ENCODE measurements at regions not wholly inside any gene's neighbourhood (a gene's known extent, or its start where the extent isn't known, plus 50 kb on each side); places are given as distances from the start of the nearest gene placed in this dataset.
A peak's percentile ranks its signal among the peaks of the same experiment; 100 is the strongest.

DNA sequence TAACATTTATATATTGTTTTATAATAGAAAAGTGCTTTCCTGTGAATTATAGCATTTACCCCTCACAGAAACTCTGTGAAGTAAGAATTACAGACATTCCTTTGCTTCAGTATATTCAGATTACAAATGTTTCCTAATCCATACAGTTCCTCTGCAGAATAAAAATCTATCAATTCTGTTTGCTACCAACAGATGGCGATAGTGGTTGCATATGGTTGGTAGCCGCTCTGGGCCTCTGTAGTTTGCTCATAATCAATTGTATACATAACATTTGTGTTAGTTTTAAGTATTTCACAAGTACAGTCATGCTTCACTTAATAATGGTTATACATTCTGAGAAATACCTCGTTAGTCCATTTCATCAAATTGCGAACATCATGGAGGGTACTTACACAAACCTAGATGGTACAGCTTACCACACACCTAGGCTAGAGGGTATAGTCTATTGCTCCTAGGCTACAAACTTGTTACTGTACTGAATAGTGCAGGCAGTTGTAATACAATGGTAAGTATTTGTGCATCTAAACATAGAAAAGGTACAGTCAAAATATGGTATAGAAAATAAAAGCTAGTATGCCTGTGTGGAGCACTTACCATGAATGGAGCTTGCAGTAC is 94.4 kb upstream of the STEAP4 start:
- no peak overlapping the region for H3K4me3 Mint-ChIP-seq
- H3K9me3 Mint-ChIP-seq, result no peaks in the 10 kb centered on the region
- no peaks in the 10 kb centered on the region for H3K36me3 Mint-ChIP-seq
- DNase-seq (ENCODE audit: low spot score in 2 of 2) (no peak), ATAC-seq (ENCODE audit: low read depth) (no peak)
- no peak overlapping the region for H3K27ac Mint-ChIP-seq
- H3K4me1 Mint-ChIP-seq, result peaks cover 8% of the 10 kb centered on the region
- peaks cover 2% of the 10 kb centered on the region for H3K27me3 Mint-ChIP-seq

DNA sequence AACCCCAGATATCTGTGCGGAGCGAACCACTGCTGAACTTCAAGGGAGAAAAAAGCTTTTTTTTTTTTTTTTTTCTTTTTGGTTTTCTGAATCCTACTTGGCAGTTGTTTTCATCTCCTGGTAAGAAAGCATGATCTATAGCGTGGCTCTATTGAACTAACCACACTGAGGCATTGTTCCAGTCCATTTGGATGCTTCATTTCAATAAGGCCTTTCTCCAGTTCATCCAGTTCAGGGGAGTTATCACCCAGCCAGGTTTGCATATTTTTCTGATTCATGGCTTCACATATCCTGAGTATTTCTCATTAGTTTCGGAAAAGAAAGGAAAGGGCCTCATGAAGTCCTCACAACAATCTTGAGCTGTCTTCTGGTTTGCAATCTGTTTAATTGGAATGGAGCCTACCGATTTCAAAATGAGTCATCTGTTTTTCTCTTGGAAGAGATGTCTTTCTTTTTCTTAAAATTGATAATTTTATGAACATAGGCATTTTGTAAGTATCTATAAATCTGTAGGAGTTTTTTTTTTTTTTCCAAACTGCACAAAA is 93.1 kb upstream of the STEAP4 start:
- Mint-ChIP-seq H3K36me3 (no peaks in the 10 kb centered on the region), H3K4me3 (no peak overlapping the region), H3K9me3 (no peaks in the 10 kb centered on the region), H3K4me1 (peaks cover 11% of the 10 kb centered on the region), H3K27me3 (peaks cover 2% of the 10 kb centered on the region), H3K27ac (no peak overlapping the region)
- DNase-seq (ENCODE audit: low spot score in 2 of 2), result no peak
- no peak for ATAC-seq (ENCODE audit: low read depth)

DNA sequence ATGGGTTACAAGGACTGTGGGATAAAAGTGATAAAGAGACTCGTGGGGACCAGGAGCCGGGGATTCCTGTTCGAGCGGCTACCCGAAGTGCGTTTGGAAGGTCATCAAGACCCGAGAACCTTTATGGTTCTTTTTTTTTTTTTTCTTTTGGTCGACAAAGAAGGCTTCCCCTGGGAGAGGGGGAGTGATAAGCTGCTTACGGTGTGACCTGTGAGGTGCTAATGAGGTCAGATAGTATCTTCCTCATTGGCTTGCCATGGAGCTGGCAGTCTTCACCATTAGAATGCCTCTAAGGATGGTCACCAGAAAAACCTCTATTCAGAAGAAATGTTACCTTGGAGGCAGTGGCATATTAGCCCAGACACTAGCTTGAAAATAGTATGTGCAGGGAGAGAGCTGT is 92.3 kb upstream of the STEAP4 start:
- Mint-ChIP-seq H3K4me1 (peaks cover 11% of the 10 kb centered on the region), H3K27ac (no peak overlapping the region), H3K27me3 (peaks cover 2% of the 10 kb centered on the region), H3K9me3 (no peaks in the 10 kb centered on the region), H3K36me3 (no peaks in the 10 kb centered on the region), H3K4me3 (no peak overlapping the region)
- DNase-seq (ENCODE audit: low spot score in 2 of 2) (no peak), ATAC-seq (ENCODE audit: low read depth) (no peak)

DNA sequence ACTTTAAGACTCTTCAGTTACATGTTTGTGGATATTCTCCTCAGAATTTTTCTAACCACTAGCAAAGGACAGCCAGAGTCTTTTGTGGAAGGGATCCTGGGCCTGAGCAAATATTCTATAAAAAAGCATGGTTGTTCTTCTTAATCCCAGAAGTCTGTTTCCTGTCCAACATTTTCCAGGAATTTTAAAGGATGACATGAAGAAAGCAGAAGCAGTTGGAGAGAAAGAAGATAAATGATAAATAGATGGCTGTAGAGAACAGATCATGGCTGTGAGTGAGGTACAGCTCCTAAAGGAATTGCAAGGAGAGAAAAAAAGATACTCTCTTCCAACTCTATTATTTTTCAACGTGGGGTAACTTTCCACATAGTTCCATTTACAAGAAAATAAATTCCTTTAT is 91.8 kb upstream of the STEAP4 start:
- no peaks in the 10 kb centered on the region for H3K36me3 Mint-ChIP-seq
- H3K4me1 Mint-ChIP-seq, result peaks cover 11% of the 10 kb centered on the region
- peaks cover 2% of the 10 kb centered on the region for H3K27me3 Mint-ChIP-seq
- DNase-seq (ENCODE audit: low spot score in 2 of 2) (no peak), ATAC-seq (ENCODE audit: low read depth) (no peak)
- H3K27ac Mint-ChIP-seq, result no peak overlapping the region
- no peaks in the 10 kb centered on the region for H3K9me3 Mint-ChIP-seq
- H3K4me3 Mint-ChIP-seq, result no peak overlapping the region

DNA sequence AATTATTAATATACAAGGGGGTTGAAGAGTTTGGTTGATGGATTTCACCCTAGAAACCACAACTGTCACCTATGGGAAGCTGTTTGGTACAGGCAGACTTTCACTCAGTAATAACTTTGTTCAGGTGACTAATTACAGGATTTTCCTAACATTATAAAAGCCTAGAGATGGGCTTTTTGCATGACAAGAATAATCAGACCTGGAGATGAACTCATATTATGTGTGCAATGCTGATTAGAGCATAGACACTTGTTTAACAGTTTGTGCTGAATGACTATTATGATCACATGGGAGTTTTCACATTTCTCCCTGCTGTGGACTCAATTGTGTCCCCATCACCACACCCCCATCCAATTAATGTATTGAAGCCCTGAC is 90.2 kb upstream of the STEAP4 start:
- Mint-ChIP-seq H3K4me1 (peaks cover 11% of the 10 kb centered on the region), H3K27me3 (peaks cover 3% of the 10 kb centered on the region), H3K9me3 (no peaks in the 10 kb centered on the region), H3K36me3 (no peaks in the 10 kb centered on the region), H3K4me3 (no peak overlapping the region), H3K27ac (no peak overlapping the region)
- ATAC-seq (ENCODE audit: low read depth) (no peak), DNase-seq (ENCODE audit: low spot score in 2 of 2) (no peak)

DNA sequence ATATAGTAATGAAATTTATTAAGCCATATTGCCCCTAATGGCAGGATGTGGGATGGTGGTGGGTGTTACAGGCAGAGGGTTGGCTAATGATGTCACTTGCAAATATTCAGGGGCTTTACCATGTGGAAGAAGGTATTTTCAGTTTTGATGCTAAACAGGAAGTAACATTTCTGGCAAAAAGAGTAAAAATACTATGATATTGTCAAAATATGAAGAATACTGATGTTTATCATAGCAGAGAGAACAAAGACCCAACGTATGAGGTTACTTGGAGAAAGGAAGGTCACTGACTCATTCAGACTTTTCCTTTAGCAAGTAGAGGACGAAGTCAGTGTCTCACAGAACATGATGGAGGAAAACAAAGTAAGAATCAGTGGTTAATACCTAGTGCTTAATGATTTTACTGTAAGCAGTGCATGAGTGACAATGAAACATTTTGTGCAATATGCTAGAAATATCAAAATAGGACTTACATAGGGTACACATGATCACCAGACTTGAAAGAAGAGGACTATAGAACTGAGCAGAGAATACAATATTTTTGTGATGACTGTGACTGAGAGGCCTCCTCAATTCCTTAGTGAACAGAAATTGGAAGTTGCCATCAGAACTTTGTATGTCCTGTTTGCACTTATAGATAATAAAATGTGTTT is 89.7 kb upstream of the STEAP4 start:
- DNase-seq (ENCODE audit: low spot score in 2 of 2) (no peak), ATAC-seq (ENCODE audit: low read depth) (peak; percentile 60)
- H3K4me3 Mint-ChIP-seq, result no peak overlapping the region

DNA sequence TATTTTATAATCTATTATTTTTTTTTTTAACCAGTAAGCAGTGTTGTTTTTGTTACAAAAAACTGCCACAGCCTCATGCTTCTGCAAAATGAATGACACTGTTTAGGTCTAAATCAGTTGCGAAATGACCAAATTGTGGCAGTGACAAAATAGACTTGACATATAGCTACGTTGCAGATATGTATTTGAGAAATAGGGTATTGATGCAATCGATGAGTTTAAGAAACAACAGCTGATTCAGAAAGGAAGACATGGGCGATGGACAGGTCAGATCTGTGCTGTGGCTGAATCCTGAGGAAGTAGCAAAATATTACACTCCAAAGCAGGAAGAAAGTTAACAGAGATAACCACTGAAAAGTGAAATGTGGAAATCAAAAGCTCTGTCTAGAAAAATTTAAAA is 89.0 kb upstream of the STEAP4 start:
- no peak for DNase-seq (ENCODE audit: low spot score in 2 of 2)
- peaks cover 3% of the 10 kb centered on the region for H3K27me3 Mint-ChIP-seq
- no peak for ATAC-seq (ENCODE audit: low read depth)
- peak overlapping the region; percentile 84 for H3K27ac Mint-ChIP-seq
- H3K9me3 Mint-ChIP-seq, result no peaks in the 10 kb centered on the region
- H3K36me3 Mint-ChIP-seq, result no peaks in the 10 kb centered on the region
- H3K4me3 Mint-ChIP-seq, result no peak overlapping the region
- H3K4me1 Mint-ChIP-seq, result peaks cover 11% of the 10 kb centered on the region

More for the DNA sequence above, 89.7 kb upstream of the STEAP4 start:
- H3K27me3 Mint-ChIP-seq, result peaks cover 3% of the 10 kb centered on the region
- H3K27ac Mint-ChIP-seq, result peak overlapping the region; percentile 84
- peaks cover 11% of the 10 kb centered on the region for H3K4me1 Mint-ChIP-seq
- H3K36me3 Mint-ChIP-seq, result no peaks in the 10 kb centered on the region
- no peaks in the 10 kb centered on the region for H3K9me3 Mint-ChIP-seq

DNA sequence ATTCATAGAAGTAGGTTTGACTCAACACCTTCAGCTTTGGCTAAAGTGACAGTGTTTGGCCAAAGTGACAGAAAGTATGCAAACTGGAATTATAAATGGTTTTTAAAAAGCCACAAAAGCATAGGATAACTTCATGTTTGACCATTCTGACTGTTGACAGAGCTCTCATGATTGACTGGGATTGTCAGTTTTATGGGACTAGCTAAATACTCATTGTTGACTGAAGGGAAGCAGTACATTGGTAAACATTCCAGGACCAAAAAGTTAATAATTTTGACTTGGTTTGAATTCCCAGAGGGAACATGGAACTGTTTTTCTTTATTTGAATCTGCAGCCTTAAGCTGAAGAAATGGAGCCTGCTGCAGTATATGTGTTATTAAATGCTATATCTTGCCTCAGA is 84.6 kb upstream of the STEAP4 start:
- no peaks in the 10 kb centered on the region for H3K36me3 Mint-ChIP-seq
- ATAC-seq (ENCODE audit: low read depth) (no peak), DNase-seq (ENCODE audit: low spot score in 2 of 2) (no peak)
- H3K9me3 Mint-ChIP-seq, result no peaks in the 10 kb centered on the region
- no peak overlapping the region for H3K27ac Mint-ChIP-seq
- H3K4me1 Mint-ChIP-seq, result peaks cover 4% of the 10 kb centered on the region
- H3K27me3 Mint-ChIP-seq, result peaks cover 6% of the 10 kb centered on the region
- H3K4me3 Mint-ChIP-seq, result no peak overlapping the region

DNA sequence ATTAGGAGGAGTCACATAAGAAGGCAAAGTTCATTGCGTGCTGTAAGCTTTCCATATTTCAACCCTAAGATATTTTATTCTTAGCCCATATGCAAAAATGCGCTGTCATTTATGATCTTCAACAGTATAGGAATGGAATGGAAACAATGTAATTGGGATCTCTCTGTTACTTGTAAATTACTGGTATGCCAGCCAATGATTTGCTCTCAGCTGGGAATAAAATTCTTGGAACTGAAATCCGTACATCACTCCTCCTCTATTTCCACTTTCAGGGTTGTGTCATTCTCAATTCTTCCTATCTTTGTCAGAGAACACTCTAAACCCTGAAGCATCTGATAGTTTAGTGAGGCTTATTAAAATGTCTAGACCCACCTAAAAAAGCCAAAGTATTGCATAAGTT is 80.7 kb upstream of the STEAP4 start:
- Mint-ChIP-seq H3K36me3 (no peaks in the 10 kb centered on the region), H3K4me1 (no peaks in the 10 kb centered on the region), H3K27ac (no peak overlapping the region), H3K9me3 (no peaks in the 10 kb centered on the region), H3K4me3 (no peak overlapping the region), H3K27me3 (peaks cover 6% of the 10 kb centered on the region)
- DNase-seq (ENCODE audit: low spot score in 2 of 2) (no peak), ATAC-seq (ENCODE audit: low read depth) (no peak)

DNA sequence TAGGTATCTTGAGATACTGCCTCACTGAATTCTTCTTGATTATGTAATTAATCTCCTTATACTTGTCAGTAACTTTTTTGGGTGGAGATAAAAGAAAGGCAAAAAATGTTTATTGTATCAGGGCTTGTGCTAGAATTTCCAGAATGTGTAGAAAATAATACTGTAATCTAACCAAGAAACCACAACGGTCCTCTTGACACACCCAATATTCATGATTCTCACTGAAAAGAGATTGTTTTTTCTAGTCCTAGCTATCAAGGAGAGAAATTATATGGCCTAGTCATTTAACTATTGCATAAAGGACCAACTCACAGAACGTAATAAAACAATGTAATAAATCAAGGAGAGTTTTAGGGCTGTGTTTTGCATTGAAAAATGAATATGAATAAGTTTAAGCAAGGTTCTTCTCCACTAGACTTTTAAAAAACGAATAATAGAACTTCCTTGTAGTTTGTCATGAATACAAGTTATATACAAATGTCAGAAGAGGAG is 80.0 kb upstream of the STEAP4 start:
- no peak overlapping the region for H3K4me3 Mint-ChIP-seq
- no peaks in the 10 kb centered on the region for H3K9me3 Mint-ChIP-seq
- H3K27me3 Mint-ChIP-seq, result peaks cover 6% of the 10 kb centered on the region
- no peaks in the 10 kb centered on the region for H3K4me1 Mint-ChIP-seq
- no peak overlapping the region for H3K27ac Mint-ChIP-seq
- no peak for ATAC-seq (ENCODE audit: low read depth)
- DNase-seq (ENCODE audit: low spot score in 2 of 2), result no peak
- H3K36me3 Mint-ChIP-seq, result no peaks in the 10 kb centered on the region

DNA sequence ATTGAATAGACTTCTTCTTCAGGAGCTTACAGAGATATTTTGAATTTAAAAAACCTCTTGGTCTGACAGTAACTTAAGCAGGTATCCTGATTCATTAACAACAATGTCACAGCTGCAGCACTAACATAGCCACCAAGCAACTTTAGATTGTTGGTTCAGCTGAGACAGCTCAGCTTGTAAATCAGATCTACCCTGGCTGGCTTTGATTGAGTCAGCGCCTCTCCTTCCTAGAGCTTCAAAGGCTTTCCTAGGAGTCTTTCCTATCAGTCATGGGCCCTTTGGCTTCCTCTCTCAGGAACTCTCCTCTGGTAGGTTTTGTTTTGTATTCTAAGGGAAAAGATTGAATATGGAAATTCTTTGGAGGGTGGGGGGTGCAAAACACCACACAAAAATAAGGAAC is 70.7 kb upstream of the STEAP4 start:
- no peak overlapping the region for H3K4me3 Mint-ChIP-seq
- no peaks in the 10 kb centered on the region for H3K36me3 Mint-ChIP-seq
- no peaks in the 10 kb centered on the region for H3K4me1 Mint-ChIP-seq
- no peaks in the 10 kb centered on the region for H3K27me3 Mint-ChIP-seq
- DNase-seq (ENCODE audit: low spot score in 2 of 2) (no peak), ATAC-seq (ENCODE audit: low read depth) (no peak)
- H3K27ac Mint-ChIP-seq, result no peak overlapping the region
- no peaks in the 10 kb centered on the region for H3K9me3 Mint-ChIP-seq

DNA sequence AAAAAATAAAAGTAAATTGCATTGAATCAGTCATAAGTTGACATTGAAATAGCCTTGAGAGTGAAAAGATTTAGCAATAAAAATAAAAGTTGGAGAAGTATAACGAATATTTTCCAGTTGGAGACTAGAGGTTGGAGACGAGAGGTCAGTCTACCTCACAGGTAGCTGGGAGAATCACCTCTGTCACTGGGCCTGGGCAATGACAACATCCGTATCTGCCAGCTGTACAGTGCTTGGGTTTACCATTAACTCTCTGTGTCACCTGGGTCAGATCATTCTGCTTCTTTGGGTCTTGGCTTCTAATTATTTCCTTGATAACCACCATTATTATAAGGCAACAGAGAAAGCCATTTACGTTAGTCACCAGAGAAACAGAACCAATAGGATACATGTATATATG is 62.0 kb upstream of the STEAP4 start:
- Mint-ChIP-seq H3K27ac (no peak overlapping the region), H3K27me3 (no peaks in the 10 kb centered on the region), H3K9me3 (no peaks in the 10 kb centered on the region), H3K4me1 (no peaks in the 10 kb centered on the region), H3K4me3 (no peak overlapping the region), H3K36me3 (no peaks in the 10 kb centered on the region)
- DNase-seq (ENCODE audit: low spot score in 2 of 2) (no peak), ATAC-seq (ENCODE audit: low read depth) (no peak)

DNA sequence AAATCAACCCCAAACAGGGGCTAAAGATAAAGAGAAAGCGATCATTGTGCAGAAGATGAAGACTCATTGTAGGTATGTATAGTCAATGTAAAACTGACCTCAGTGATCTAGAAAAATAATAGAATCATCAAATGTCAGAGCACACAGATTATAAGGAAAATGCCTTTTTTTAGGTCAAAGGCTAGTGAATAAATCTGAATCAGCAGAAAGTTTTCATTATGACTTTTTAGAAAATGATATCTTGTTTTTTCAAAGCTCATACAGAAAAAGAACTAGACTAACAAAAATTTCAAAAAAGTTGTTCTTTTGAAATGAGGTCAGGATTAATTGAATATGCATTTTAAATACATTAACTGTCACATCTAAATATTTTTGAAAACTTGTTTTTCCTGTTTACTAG is 60.2 kb upstream of the STEAP4 start:
- no peak overlapping the region for H3K4me3 Mint-ChIP-seq
- H3K27ac Mint-ChIP-seq, result no peak overlapping the region
- no peaks in the 10 kb centered on the region for H3K9me3 Mint-ChIP-seq
- ATAC-seq (ENCODE audit: low read depth) (no peak), DNase-seq (ENCODE audit: low spot score in 2 of 2) (no peak)
- no peaks in the 10 kb centered on the region for H3K4me1 Mint-ChIP-seq
- no peaks in the 10 kb centered on the region for H3K36me3 Mint-ChIP-seq
- no peaks in the 10 kb centered on the region for H3K27me3 Mint-ChIP-seq

DNA sequence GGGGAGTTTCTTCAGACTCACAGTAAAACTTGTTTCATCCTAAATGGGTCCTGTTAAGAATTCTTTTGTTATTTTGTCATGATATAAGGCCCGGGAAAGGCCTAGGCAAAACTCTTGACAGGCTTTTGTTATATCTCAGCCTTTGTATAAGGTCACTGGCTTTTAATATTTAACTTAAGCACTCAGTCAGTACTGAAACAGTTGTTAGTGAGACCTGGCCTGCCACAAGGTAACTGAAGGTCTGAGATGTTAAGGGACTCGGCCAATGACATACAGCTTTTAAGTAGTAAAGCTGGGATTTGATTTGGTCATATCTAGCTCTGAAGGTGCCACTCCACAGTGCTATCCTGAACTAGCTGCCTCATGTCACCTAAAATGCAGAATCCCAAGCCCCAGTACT is 57.2 kb upstream of the STEAP4 start:
- no peaks in the 10 kb centered on the region for H3K4me1 Mint-ChIP-seq
- ATAC-seq (ENCODE audit: low read depth) (no peak), DNase-seq (ENCODE audit: low spot score in 2 of 2) (no peak)
- H3K4me3 Mint-ChIP-seq, result no peak overlapping the region
- H3K9me3 Mint-ChIP-seq, result no peaks in the 10 kb centered on the region
- H3K27ac Mint-ChIP-seq, result no peak overlapping the region
- H3K27me3 Mint-ChIP-seq, result no peaks in the 10 kb centered on the region
- H3K36me3 Mint-ChIP-seq, result no peaks in the 10 kb centered on the region

DNA sequence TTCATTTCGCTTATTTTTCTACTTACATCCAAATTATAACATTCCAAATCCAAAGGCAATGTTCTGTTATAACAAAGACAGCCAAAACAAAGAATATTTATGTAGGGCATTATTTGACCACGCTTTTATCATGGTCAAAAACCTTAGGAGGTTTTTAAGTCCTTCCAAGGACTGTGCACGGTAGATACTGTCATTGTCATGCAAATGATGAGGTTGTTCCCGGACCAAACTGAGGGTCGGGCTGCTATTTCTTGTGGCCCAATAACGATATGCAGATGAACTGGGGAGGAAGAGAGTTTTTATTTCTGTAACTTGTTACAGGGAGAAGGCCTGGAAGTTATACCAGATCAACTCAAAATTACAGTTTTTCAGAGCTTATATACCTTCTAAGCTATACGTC is 56.6 kb upstream of the STEAP4 start:
- Mint-ChIP-seq H3K27me3 (no peaks in the 10 kb centered on the region), H3K9me3 (no peaks in the 10 kb centered on the region), H3K36me3 (no peaks in the 10 kb centered on the region), H3K4me3 (no peak overlapping the region), H3K27ac (no peak overlapping the region), H3K4me1 (peaks cover under 1% of the 10 kb centered on the region)
- no peak for DNase-seq (ENCODE audit: low spot score in 2 of 2)
- ATAC-seq (ENCODE audit: low read depth), result no peak

Data from memory B cell (primary cell).